ENCODE measurements at regions not wholly inside any gene's neighbourhood (a gene's known extent, or its start where the extent isn't known, plus 50 kb on each side); places are given as distances from the start of the nearest gene placed in this dataset.

- TF ChIP-seq FOXA1 (IDR thresholded peaks at IDR 0.05): no peak
- TF ChIP-seq, protein P1, sequence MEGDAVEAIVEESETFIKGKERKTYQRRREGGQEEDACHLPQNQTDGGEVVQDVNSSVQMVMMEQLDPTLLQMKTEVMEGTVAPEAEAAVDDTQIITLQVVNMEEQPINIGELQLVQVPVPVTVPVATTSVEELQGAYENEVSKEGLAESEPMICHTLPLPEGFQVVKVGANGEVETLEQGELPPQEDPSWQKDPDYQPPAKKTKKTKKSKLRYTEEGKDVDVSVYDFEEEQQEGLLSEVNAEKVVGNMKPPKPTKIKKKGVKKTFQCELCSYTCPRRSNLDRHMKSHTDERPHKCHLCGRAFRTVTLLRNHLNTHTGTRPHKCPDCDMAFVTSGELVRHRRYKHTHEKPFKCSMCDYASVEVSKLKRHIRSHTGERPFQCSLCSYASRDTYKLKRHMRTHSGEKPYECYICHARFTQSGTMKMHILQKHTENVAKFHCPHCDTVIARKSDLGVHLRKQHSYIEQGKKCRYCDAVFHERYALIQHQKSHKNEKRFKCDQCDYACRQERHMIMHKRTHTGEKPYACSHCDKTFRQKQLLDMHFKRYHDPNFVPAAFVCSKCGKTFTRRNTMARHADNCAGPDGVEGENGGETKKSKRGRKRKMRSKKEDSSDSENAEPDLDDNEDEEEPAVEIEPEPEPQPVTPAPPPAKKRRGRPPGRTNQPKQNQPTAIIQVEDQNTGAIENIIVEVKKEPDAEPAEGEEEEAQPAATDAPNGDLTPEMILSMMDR (IDR thresholded peaks at IDR 0.05; ENCODE audit: low read depth, low read length, missing input control): no peak
- TF ChIP-seq REST (IDR thresholded peaks at IDR 0.05): no peak
- TF ChIP-seq, protein P2, sequence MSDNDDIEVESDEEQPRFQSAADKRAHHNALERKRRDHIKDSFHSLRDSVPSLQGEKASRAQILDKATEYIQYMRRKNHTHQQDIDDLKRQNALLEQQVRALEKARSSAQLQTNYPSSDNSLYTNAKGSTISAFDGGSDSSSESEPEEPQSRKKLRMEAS (IDR thresholded peaks at IDR 0.05): no peak
- TF ChIP-seq, protein P3, sequence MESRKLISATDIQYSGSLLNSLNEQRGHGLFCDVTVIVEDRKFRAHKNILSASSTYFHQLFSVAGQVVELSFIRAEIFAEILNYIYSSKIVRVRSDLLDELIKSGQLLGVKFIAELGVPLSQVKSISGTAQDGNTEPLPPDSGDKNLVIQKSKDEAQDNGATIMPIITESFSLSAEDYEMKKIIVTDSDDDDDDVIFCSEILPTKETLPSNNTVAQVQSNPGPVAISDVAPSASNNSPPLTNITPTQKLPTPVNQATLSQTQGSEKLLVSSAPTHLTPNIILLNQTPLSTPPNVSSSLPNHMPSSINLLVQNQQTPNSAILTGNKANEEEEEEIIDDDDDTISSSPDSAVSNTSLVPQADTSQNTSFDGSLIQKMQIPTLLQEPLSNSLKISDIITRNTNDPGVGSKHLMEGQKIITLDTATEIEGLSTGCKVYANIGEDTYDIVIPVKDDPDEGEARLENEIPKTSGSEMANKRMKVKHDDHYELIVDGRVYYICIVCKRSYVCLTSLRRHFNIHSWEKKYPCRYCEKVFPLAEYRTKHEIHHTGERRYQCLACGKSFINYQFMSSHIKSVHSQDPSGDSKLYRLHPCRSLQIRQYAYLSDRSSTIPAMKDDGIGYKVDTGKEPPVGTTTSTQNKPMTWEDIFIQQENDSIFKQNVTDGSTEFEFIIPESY (IDR thresholded peaks at IDR 0.05): no peak
- TF ChIP-seq TAF1 (conservative IDR thresholded peaks at IDR 0.05): no peak
- TF ChIP-seq GABPA (IDR thresholded peaks at IDR 0.05 in 1 of 2, conservative IDR thresholded peaks at IDR 0.05 in 1 of 2): no peak
These were observed 51.8 kb upstream of the TMCO5A start for GRCh38 chr15:37882640-37883039.

All from liver (tissue), 3 donors.